HG02943 (cell line): ENCODE measurements at regions not wholly inside any gene's neighbourhood (a gene's known extent, or its start where the extent isn't known, plus 50 kb on each side); places are given as distances from the start of the nearest gene placed in this dataset.
"Not testable (repeated sequence)": the region's sequence is repeated elsewhere in the genome, so short reads cannot be mapped to it uniquely, and the experiment has no call there.

Experiments
- ATAC-seq: cut with Tn5 transposase; IDR thresholded peaks from one replicate; pipeline ENCODE4 v1.9.1; 2021; ENCODE audit warnings: mild to moderate bottlenecking, low read depth, moderate library complexity; ENCODE audit not compliant: unreplicated experiment

- no peak for ATAC-seq
Measured at GRCh38 chr15:84151205-84151931, 84.2 kb upstream of the GOLGA6L4 start.

- ATAC-seq = not testable (repeated sequence)
Measured at GRCh38 chr15:84152381-84152979, 83.1 kb upstream of the GOLGA6L4 start.

GRCh38 chr15:84153655-84154140, 81.9 kb upstream of the GOLGA6L4 start:
- ATAC-seq = not testable (repeated sequence)

- ATAC-seq = not testable (repeated sequence)
Measured at GRCh38 chr15:84154314-84154713, 81.3 kb upstream of the GOLGA6L4 start.

- ATAC-seq = not testable (repeated sequence)
Measured at GRCh38 chr15:84154787-84155186, 80.8 kb upstream of the GOLGA6L4 start.

- not testable (repeated sequence) for ATAC-seq
Measured at GRCh38 chr15:84155792-84156587, 79.6 kb upstream of the GOLGA6L4 start.

GRCh38 chr15:84156588-84156840, 79.1 kb upstream of the GOLGA6L4 start:
- ATAC-seq = not testable (repeated sequence)

- ATAC-seq = not testable (repeated sequence)
Measured at GRCh38 chr15:84157056-84157632, 78.4 kb upstream of the GOLGA6L4 start.

GRCh38 chr15:84157857-84158256, 77.7 kb upstream of the GOLGA6L4 start:
- not testable (repeated sequence) for ATAC-seq

GRCh38 chr15:84159346-84160269, 76.0 kb upstream of the GOLGA6L4 start:
- not testable (repeated sequence) for ATAC-seq

- not testable (repeated sequence) for ATAC-seq
Measured at GRCh38 chr15:84164423-84165292, 70.9 kb upstream of the GOLGA6L4 start.

GRCh38 chr15:84170029-84170428, 65.5 kb upstream of the GOLGA6L4 start:
- not testable (repeated sequence) for ATAC-seq

GRCh38 chr15:84173231-84173610, 62.4 kb upstream of the GOLGA6L4 start:
- not testable (repeated sequence) for ATAC-seq
